ENCODE measurements at regions not wholly inside any gene's neighbourhood (a gene's known extent, or its start where the extent isn't known, plus 50 kb on each side); places are given as distances from the start of the nearest gene placed in this dataset.

GRCh38 chr17:53942898-53943297 is 120.2 kb downstream of the KIF2B start:
- TF ChIP-seq, protein P1, sequence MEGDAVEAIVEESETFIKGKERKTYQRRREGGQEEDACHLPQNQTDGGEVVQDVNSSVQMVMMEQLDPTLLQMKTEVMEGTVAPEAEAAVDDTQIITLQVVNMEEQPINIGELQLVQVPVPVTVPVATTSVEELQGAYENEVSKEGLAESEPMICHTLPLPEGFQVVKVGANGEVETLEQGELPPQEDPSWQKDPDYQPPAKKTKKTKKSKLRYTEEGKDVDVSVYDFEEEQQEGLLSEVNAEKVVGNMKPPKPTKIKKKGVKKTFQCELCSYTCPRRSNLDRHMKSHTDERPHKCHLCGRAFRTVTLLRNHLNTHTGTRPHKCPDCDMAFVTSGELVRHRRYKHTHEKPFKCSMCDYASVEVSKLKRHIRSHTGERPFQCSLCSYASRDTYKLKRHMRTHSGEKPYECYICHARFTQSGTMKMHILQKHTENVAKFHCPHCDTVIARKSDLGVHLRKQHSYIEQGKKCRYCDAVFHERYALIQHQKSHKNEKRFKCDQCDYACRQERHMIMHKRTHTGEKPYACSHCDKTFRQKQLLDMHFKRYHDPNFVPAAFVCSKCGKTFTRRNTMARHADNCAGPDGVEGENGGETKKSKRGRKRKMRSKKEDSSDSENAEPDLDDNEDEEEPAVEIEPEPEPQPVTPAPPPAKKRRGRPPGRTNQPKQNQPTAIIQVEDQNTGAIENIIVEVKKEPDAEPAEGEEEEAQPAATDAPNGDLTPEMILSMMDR (IDR thresholded peaks at IDR 0.05), result no peak
- no peak for TF ChIP-seq POLR2A (IDR thresholded peaks at IDR 0.05)
